NAMALWA (cell line): ENCODE measurements at regions not wholly inside any gene's neighbourhood (a gene's known extent, or its start where the extent isn't known, plus 50 kb on each side); places are given as distances from the start of the nearest gene placed in this dataset.
A peak's percentile ranks its signal among the peaks of the same experiment; 100 is the strongest.

Experiments used
- DNase-seq: peaks from one replicate; pipeline ENCODE4 v3.0.0-alpha.2; 2015; ENCODE audit warnings: low spot score

DNA sequence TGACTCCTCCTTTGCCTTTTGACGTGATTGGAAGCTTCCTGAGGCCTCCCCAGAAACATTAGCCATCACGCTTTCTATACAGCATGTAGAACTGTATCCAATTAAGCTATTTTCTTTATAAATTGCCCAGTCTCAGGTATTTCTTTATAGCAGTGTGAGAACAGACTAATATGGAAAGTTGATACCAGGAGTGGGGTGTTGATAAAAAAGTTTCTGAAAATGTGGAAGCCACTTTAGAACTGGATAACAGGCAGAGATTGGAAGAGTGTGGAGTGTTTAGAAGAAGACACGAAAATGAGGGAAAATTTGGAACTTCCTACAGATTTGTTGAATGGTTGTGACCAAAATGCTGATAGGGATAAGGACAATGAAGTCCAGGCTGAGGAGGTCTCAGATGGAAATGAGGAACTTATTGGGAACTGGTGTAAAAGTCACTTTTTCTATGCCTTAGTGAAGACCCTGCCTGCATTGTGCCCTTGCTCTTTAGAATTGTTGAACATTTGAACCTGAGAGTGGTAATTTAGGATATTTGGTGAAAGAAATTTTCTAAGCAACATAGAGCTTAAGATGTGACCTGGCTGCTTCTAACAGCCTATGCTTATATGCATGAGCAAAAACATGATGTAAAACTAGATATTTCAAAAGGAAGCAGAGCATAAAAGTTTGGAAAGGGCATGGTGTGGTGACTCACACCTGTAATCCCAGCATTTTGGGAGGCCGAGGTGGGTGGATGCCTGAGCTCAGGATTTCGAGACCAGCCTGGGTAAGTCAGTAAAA lies 969.7 kb downstream of the DSC3 start:
- DNase-seq: no peak

DNA sequence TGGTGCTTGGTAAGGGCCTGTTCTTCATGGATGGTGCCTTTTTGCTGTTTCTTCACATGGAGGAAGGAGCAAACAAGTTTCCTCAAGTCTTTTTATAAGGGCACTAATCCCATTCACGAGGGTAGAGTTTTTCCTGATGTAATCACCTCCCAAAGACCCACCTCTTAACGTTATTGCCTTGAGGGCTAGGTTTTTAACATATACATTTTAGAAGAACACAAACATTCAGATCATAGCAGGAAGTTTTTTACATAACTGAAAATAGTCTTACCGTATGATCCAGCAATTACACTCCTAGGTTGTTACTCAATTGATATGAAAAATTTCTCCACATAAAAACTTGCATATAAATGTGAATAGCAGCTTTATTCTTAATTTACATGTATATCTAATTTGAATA lies 976.3 kb downstream of the DSC3 start:
- no peak for DNase-seq

DNA sequence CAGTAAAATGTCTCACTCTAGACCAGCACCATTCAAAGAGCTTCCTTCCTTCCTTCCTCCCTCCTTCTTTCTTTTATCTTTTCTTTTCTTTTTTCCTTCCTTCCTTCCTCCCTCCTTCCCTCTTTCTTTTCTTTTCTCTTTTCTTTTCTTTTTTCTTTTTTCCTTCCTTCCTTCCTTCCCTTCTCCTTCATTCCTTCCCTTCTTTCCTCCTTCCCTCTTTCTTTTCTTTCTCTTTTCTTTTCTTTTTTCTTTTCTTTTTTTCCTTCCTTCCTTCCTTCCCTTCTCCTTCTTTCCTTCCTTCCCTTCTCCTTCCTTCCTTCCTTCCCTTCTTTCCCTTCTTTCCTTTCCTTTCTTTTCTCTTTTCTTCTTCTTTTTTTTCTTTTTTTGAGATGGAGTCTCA lies 985.1 kb downstream of the DSC3 start:
- no peak for DNase-seq

DNA sequence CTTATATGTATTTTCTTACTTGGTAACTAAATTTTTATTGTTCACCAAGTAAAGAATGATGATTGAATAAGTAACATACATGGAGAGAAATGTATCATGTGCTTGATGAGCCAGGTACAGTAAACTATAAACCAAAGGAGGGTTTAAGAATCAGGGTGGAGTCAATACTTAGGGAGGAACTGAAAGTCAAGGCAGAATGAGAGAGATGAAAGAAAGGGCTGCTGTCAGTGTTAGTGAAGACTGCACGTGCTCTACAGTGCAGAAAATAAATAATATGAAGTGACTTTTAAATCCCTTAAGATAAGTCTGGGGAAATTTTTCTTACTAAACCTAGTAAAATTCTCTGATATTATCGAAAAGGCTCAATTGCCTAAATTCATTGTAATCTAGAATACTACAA lies 986.0 kb downstream of the DSC3 start:
- DNase-seq: peak; percentile 5

DNA sequence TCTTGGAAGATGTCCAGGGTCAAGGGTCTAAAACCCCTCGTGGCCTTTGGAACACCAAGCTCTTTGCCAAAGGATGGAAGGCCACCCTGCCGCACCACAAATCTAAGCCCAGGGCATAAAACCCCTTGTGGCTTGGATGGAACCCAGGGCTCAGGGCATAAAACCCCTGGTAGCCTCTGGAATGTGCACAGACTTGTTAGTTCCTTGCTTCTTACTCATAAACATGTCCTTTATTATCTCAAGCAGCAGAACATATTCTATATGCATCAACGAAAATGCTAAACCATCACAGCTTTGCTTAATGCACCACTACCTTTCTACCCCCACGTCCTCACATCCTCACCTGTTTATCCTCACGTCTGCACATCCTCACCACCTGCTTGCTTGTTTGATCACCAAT lies 998.0 kb downstream of the DSC3 start:
- DNase-seq: no peak

DNA sequence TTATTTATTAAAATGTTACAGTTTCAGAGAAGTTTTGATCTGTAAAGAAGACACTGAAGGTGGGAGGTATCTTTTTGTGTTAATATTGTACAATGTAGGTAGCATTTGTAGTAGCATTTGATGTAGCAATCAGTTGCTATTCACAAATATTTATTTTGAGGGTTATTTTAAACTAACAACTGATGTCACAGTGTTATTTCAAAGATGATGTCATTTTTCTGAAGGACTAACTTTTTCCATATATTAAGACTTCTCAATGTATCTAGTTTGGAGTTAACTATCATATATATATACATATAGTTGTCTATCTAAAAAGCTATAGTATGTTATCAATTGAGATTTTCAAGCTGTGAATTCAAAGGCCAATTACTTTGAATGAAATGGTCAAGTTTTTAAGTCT lies 1003.3 kb downstream of the DSC3 start:
- no peak for DNase-seq

DNA sequence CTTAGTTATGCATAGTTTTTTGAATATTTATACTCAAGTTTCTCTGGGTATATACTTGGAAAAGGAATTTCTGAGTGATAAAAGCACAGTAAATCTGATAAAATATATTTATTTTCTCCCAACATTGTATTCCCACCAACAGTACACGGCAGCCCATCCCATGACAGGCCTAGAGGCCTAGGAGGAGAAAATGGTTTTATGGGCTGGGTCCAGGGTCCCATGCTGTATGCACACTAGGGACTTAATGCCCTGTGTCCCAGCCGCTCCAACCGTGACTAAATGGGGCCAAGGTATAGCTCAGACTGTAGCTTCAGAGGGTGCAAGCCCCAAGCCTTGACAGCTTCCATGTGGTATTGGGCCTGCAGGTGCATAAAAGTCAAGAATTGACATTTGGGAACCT lies 1007.7 kb downstream of the DSC3 start:
- no peak for DNase-seq

DNA sequence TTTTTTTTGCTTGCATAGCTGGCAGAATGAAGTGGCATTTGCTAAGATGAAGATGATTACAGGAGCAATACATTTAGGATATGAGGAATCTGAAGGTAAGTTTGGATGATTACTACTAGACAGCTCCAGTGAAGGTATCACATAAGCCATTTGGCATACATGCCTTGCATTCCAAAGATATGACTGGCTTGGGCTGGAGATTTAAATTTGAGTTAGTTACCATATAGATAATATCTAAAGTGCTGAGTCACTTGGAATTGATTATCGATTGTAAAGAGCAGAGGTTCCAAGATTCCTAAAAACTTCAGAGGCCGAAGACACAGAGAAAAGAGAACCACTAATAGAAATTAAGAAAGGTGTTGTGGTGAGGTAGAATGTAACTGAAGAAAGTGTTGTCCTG lies 1026.4 kb downstream of the DSC3 start:
- DNase-seq: no peak

DNA sequence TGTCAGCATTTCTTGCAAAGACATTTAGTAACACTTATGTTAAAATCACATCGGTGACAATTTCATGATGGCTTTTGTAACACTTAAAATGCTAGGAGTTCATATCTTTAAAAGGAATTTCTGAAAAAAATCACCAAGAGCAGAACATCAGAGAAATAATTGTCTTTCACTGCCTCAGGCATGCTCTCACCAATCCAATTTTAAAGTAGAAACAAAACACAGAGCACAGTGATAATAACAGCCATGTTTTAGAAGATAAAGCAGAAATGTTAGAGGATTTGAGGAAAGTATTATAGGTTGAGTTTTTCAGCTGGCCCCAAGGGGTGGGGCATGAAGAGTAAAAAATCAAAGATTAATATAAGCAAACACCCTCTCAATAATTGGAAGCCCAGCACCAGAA lies 1037.6 kb downstream of the DSC3 start:
- no peak for DNase-seq

DNA sequence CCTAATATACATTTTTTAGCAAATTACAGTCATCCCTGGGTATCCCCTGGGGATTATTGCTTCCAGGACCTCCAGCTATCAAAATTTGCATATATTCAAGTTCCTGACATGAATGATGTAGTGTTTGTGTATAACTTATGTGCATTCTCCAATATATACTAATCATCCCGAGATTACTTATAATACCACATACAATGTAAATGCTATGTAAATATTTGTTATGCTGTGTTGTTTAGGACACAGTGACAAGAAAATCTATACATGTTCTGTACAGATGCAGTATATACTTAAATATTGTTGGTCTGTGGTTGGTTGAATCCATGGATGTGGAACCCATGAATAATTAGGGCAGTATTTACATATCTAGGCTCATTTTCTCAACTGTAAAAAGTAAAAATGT lies 1060.3 kb downstream of the DSC3 start:
- DNase-seq: no peak

DNA sequence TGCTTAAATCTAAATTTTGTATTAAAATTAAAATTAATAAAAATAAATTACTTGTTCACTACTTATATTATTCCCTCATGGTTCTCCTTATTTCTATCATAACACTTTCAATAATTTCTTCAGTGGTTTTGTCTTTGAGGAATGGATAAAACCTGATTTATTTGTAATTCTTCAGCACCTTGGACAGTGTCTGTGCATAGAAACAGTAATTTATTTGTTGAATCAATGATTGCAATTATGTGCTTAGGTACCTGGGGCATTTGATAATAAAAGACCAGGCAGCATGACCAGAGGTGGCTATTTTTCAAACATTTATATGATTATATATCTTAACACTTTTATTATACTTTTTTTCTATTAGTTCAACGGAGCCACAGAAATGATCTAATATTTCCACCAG lies 1062.7 kb downstream of the DSC3 start:
- DNase-seq: no peak

DNA sequence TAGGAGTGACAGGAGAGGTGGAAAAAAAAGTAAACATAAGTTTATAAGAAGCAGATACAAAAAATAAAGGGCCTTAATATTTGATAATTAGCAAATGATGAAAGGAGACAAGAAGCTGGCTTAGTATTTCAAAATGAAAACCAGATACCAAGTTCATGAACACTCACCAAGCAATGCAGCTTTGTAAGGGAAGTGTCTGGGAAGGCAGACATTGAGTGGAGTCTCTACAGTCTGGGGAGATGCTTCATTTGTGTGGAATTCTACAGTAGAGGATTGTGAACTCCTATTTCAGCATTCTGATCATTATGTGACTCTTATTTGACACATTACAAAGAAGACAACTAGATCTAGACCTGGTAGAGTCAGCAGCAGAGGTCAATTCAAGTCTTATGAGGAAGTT lies 1072.7 kb downstream of the DSC3 start:
- DNase-seq: no peak

DNA sequence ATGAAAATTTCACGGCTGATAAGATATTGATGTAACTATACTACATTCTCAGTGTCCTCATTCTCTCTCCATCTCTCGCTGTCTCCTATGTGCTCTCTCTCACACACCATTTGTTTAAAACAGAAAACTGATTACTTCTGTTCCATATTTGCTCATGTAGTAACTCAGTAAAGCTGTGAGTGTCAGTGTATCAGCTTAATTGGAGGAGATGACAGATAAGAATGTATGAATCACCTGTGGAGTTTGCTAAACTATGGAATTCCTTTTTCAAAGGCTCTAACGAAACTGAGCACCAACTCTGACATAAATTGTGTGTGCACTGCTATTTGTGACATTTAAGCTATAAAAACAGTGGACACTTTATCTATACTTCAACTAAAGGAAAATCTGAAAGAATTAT lies 1080.0 kb downstream of the DSC3 start:
- no peak for DNase-seq

DNA sequence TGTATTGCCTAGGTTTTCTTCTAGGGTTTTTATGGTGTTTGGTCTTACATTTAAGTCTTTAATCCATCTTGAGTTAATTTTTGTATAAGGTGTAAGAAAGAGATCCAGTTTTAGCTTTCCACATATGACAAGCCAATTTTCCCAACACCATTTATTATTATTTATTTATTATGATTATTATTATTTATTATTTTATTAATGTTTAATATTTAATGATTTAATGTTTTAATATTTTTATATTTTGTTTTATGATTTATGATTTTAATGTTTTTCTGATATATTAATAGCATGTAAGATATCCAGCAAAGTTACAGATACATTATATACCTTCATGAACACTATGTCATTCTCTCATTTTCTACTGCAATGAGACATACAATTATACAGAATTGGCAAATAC lies 1082.0 kb downstream of the DSC3 start:
- no peak for DNase-seq

DNA sequence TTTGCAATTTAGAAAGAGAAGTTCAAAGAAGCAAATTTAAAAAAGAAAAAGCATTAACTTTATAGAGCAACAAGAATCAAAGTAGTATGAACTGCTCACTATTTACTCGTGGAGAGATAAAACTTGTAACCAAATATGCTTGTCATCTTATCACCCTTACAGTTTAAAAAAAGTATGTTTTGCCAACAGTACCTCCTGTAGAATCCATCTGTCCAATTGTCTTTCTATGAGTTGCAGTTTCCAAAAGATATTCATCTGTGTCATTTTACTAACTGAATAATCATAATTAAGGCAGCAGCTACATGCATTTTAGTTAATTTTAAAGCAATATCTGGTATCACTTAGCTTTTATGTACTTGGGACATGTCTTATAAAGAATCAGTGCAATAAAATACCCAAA lies 1112.3 kb downstream of the DSC3 start:
- DNase-seq: no peak

DNA sequence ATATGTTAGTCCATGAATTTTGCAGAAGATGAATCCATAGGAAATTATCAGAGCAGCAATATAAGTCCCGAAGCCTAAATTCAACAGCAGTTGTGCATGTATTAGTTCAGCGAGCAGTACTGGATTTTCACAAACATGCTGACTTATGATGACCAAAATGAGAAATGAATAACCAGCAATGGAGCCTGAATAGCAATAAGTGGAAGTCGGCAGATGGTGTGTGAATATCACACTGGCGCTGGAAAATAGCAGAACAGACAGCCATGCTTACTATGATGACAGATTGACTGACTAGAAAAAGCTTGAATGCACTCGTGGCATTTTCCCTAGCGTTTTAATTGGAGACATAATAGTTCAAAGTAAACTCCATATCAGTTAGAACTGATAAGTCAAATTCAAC lies 1114.5 kb downstream of the DSC3 start:
- no peak for DNase-seq

DNA sequence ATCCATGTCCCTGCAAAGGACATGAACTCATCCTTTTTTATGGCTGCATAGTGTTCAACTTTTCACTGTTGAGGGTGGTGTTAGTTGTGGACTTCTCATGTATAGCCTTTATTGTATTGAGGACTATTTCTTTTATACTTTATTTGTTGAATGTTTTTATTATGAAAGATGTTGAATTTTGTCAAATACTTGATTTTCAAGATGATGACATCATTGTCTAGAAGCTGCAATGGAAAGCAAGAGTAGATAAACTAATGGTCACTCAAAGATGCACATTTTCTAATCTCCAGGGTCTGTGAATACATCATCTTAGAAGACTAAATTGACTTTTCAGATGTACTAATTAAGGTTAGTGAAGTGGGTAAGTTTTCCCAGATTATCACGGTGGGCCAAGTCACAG lies 1117.0 kb downstream of the DSC3 start:
- no peak for DNase-seq

DNA sequence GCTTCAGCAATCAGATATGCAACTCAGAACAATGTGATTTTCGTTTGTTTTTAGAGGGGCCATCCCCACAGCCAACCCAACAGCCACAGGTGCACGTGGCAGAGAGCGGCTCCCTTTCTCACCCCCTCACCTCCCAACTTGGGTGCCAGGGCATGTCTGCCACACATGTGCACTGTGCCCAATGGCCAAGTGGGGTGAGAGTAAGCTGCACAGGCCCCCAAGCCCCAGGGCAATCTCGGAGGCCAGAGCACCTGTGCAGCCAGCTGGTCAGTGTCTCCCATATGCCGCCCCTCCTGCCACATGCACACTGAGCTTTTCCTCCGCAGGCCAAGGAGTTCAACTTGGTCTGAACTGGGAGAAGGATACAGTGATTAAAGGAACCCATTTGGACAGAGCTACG lies 1130.2 kb downstream of the DSC3 start:
- no peak for DNase-seq

DNA sequence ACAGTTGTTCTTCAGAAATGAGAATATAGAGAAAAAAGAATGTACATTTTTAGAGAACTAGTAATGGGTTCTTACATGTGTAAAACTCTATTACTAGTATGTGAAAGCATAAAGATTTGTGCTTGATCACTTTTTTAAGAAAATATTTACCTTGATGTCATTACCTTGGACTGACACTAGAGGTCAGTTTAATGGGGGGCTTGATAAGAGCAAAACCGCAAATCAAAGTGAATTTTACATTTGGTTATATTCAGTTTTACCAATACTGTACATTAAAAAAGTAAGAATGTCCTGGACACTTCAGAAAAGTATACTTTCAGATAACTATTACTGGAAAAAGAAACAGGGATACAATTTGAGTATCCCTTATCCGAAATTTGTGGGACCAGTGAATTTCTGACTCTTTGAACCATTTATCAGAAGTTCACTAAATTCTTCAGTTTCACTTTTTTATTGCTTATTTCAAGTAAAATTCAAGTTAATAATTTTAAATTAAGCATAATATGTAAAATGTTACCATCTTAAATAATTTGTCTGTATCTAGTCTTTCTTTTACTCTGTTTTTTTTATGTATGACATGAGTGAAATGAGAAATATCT lies 1149.5 kb downstream of the DSC3 start:
- peak; percentile 45 for DNase-seq

DNA sequence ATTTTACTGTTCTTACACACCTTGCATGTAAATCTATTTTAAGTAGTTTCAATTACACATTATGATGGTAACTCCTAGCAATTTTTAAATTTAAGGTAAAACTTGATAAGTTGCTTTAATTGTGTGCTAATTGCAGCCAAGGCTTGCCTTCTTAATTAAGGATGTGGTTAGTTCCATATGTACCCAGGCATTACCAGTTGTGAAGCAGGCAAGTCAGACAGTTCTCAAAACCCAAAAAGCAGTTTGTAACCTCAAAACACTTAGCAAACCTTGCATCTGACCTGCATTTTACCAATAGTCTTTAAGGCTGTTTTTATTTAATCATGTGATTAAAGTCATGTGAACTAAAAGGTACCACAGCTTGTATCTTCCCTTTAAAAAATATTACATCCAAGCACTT lies 1159.4 kb downstream of the DSC3 start:
- DNase-seq: no peak

DNA sequence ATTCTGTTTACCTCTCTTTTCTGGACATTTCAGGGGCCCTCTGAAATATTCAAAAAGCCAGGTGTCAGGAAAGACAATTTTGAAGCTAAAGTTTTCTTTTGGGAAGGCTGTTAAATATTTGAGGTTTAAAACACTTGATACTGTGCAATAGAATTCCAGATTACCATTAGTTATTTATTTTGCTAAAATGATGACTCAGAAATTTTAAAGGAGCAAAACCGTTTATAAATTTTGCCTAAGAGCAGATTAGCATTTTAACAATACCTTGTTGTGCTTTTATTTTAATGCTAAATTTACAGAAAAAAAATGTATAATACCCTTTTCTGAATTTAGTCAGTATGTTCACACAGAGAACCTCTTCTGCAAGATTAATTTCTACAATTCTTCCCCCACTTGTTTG lies 1159.9 kb downstream of the DSC3 start:
- no peak for DNase-seq

DNA sequence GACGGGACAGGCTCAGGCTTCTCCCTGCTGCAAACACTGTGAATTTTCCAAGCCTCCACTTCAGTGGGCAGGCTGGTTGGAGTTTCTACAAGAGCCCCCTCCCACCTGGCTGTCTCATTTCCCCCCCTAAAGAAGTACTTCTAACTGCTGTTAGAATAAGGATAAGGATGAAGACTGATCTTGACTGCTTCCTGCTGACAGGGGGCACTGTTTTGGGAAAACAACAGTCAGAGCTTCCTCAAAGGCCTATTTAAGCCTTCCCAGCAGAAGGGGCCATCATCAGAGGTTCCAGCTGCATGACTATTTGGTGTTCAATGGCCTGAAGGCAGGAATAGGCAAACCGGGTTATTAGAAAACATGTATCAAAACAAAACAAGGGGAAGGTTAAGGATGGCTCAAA lies 1162.8 kb downstream of the DSC3 start:
- DNase-seq: no peak

DNA sequence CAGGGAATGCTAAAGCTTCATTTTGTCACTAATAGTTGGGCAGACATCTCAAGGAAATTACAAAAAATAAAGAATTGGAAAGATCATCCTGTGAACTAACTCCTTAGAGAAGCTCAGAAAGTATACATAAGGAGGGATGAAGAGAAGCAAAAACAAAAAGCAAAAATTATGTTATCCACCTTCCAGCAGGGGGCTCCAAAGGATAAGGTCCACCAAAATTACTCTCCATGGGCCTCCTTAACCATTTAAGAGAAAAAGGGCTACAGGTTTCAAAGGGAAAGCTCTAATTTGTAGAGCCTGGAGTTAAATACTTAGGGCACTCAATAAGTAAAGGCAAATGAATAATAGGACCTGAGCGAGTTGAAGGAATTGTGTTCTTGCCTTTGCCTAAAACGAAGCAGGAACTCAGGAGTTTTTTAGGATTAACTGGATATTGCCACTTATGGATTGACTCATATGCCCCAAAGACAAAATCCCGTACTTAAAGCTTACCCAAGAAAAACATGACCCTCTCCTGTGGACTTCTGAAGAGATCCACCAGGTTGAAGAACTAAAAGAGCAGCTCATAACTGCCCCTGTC lies 1167.9 kb downstream of the DSC3 start:
- DNase-seq: peak; percentile 67

DNA sequence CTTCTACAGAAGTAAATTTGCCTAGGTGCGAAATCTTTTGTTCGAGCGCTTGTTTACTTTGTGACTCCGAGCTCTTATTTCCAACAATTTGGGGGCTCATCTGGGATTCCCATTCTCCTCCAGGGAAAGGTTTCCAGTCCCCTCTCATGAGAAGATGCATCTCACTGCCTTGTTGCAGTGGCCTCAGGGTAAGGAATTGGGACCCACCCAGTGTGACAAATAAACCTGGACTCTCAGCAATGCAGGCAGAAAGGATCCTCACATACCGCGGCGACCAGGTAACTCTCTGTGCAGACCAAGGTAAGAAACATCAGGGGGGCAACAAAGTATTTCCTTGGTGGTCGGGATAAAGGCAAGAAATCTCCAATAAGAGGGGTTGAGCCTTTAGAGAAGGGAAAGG lies 1169.3 kb downstream of the DSC3 start:
- no peak for DNase-seq
